ENCODE measurements at regions not wholly inside any gene's neighbourhood (a gene's known extent, or its start where the extent isn't known, plus 50 kb on each side); places are given as distances from the start of the nearest gene placed in this dataset.

DNA sequence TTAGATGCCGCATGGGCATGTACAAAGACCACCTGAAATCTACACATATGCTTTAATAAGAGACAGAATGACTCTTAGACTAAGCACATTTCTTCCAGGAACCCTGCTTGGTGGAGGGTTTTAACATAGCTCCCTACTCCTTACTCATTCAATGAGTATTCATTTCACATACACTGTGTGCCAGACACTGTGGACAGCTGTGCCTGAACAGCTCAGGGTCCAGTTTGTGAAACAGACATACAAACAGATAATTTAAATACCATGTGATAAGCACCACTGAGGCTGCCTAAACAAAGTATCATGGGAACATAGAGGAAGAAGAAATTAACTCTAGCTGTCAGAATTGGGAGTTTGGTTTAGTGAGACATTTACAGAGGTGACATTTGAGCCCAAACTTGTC, 65.2 kb upstream of the ITPRID1 start:
- H3K4me1 Mint-ChIP-seq (ENCODE audit: low read depth, unreplicated experiment): peaks cover 27% of the 10 kb centered on the region
- TF ChIP-seq, protein P1, sequence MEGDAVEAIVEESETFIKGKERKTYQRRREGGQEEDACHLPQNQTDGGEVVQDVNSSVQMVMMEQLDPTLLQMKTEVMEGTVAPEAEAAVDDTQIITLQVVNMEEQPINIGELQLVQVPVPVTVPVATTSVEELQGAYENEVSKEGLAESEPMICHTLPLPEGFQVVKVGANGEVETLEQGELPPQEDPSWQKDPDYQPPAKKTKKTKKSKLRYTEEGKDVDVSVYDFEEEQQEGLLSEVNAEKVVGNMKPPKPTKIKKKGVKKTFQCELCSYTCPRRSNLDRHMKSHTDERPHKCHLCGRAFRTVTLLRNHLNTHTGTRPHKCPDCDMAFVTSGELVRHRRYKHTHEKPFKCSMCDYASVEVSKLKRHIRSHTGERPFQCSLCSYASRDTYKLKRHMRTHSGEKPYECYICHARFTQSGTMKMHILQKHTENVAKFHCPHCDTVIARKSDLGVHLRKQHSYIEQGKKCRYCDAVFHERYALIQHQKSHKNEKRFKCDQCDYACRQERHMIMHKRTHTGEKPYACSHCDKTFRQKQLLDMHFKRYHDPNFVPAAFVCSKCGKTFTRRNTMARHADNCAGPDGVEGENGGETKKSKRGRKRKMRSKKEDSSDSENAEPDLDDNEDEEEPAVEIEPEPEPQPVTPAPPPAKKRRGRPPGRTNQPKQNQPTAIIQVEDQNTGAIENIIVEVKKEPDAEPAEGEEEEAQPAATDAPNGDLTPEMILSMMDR (IDR thresholded peaks at IDR 0.05; ENCODE audit: insufficient read depth in 1 of 2, low read depth in 1 of 2, low read length in 1 of 2, severe bottlenecking in 1 of 2, unreplicated experiment in 1 of 2): no peak
- H3K27me3 Mint-ChIP-seq (ENCODE audit: insufficient read depth, unreplicated experiment): no peaks in the 10 kb centered on the region
- no peak for DNase-seq
- intact Hi-C loops (cut with micrococcal nuclease; ENCODE audit: unreplicated experiment): loop anchor here (10.0 kb wide), 1 partner anchor 314 kb away; no protein-coding TSS in a partner anchor
- H3K27me3 ChIP-seq (replicated peaks; ENCODE audit: control insufficient read depth, insufficient read depth, low read length): no peaks in the 10 kb centered on the region
- peaks cover 12% of the 10 kb centered on the region for H3K9me3 Mint-ChIP-seq (ENCODE audit: unreplicated experiment)
- no peak overlapping the region for H3K27ac Mint-ChIP-seq (ENCODE audit: unreplicated experiment)
- BruUV-seq (replicated peaks): no TSS peak
- H3K4me1 ChIP-seq: peaks cover 3% of the 10 kb centered on the region; the same call in 1 of the 2 replicates
- no peak overlapping the region for H3K4me3 Mint-ChIP-seq (ENCODE audit: unreplicated experiment)
- CTCF ChIA-PET: no interaction called here
- H3K36me3 ChIP-seq (ENCODE audit: control insufficient read depth, insufficient read depth, low read length): no peaks in the 10 kb centered on the region
- H3K4me3 ChIP-seq (ENCODE audit: low read depth, low read length): no peak overlapping the region
- no peaks in the 10 kb centered on the region for H3K36me3 Mint-ChIP-seq (ENCODE audit: insufficient read depth, unreplicated experiment)
- POLR2A ChIA-PET: no interaction called here
- 0 out of 2 replicates have a peak, but pooled peaks cover 3% of the 10 kb centered on the region for H3K9me3 ChIP-seq

DNA sequence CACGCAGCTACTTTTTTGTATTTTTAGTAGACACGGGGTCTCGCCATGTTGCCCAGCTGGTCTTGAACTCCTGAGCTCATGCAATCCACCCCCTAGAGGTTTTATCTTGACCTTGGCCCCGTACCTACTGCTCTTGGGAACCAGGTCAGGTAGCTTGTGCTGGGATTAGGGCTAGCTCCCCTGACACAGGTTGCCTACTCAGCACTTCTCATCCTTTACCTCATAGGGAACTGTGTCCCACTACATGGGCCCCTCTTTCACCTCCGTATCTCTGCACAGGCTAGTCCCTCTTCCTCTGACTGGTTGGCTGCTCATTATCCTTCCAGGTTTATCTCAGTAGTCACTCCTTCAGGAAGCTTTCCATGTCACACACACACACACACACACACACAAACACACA, 58.0 kb upstream of the ITPRID1 start:
- Mint-ChIP-seq H3K27ac (ENCODE audit: unreplicated experiment) (no peak overlapping the region), H3K4me3 (ENCODE audit: unreplicated experiment) (no peak overlapping the region), H3K4me1 (ENCODE audit: low read depth, unreplicated experiment) (no peaks in the 10 kb centered on the region), H3K9me3 (ENCODE audit: unreplicated experiment) (peaks cover 1% of the 10 kb centered on the region), H3K36me3 (ENCODE audit: insufficient read depth, unreplicated experiment) (no peaks in the 10 kb centered on the region), H3K27me3 (ENCODE audit: insufficient read depth, unreplicated experiment) (no peaks in the 10 kb centered on the region)
- H3K9me3 ChIP-seq: no peaks in the 10 kb centered on the region
- intact Hi-C loops (cut with micrococcal nuclease; ENCODE audit: unreplicated experiment): no loop called here
- ChIA-PET POLR2A (no interaction called here), CTCF (no interaction called here)
- DNase-seq: no peak
- no peaks in the 10 kb centered on the region for H3K36me3 ChIP-seq (ENCODE audit: control insufficient read depth, insufficient read depth, low read length)
- TF ChIP-seq, protein P1 (IDR thresholded peaks at IDR 0.05; ENCODE audit: insufficient read depth in 1 of 2, low read depth in 1 of 2, low read length in 1 of 2, severe bottlenecking in 1 of 2, unreplicated experiment in 1 of 2): no peak
- no peaks in the 10 kb centered on the region for H3K27me3 ChIP-seq (replicated peaks; ENCODE audit: control insufficient read depth, insufficient read depth, low read length)
- no peak overlapping the region for H3K4me3 ChIP-seq (ENCODE audit: low read depth, low read length)
- no peaks in the 10 kb centered on the region for H3K4me1 ChIP-seq
- no TSS peak for BruUV-seq (replicated peaks)

DNA sequence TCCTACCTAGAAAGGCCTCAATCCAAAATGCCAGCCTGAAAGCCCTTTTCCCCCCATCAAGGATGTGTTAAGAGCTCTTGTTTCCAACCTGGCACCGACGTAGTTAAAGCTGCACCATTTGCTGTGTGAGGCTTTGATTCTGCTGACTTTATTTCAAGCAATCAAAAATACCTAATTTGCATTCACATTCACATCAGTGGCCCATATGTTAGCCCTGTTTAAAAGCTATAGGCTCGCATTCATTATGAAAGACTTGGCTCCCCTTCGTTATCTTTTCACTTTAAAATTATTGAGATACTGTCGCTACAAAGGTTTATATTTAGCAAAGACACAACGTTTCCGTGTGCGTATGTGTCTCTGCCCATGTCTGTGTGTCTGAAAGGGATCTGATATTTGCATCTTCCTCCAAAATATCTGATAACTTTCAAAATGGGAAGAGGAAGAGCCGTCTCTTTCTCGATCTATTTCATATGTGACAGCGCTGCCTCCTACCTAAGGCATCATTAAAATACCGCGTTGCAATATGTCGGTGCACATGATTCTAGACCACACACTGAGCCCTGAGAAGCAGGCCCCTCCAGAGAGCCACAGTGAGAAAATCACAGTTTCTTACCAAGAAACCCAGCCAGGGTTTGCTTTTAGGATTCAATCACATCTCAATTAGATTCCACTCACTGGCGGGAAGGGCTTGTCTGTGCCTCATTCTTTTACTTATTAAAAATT, 57.1 kb upstream of the ITPRID1 start:
- H3K36me3 ChIP-seq (ENCODE audit: control insufficient read depth, insufficient read depth, low read length): no peaks in the 10 kb centered on the region
- Mint-ChIP-seq H3K27ac (ENCODE audit: unreplicated experiment) (no peak overlapping the region), H3K4me1 (ENCODE audit: low read depth, unreplicated experiment) (no peaks in the 10 kb centered on the region), H3K36me3 (ENCODE audit: insufficient read depth, unreplicated experiment) (no peaks in the 10 kb centered on the region), H3K4me3 (ENCODE audit: unreplicated experiment) (no peak overlapping the region), H3K9me3 (ENCODE audit: unreplicated experiment) (no peaks in the 10 kb centered on the region), H3K27me3 (ENCODE audit: insufficient read depth, unreplicated experiment) (no peaks in the 10 kb centered on the region)
- TF ChIP-seq, protein P1 (IDR thresholded peaks at IDR 0.05; ENCODE audit: insufficient read depth in 1 of 2, low read depth in 1 of 2, low read length in 1 of 2, severe bottlenecking in 1 of 2, unreplicated experiment in 1 of 2): no peak
- no peak for DNase-seq
- BruUV-seq (replicated peaks): no TSS peak
- no peaks in the 10 kb centered on the region for H3K9me3 ChIP-seq
- H3K4me3 ChIP-seq (ENCODE audit: low read depth, low read length): no peak overlapping the region
- intact Hi-C loops (cut with micrococcal nuclease; ENCODE audit: unreplicated experiment): no loop called here
- ChIA-PET POLR2A (no interaction called here), CTCF (interaction anchor here (1.2 kb wide), 1 partner anchor 14 kb away, joined by 3 read pairs; no protein-coding TSS in a partner anchor)
- H3K27me3 ChIP-seq (replicated peaks; ENCODE audit: control insufficient read depth, insufficient read depth, low read length): no peaks in the 10 kb centered on the region
- H3K4me1 ChIP-seq: no peaks in the 10 kb centered on the region
